ENCODE measurements at regions not wholly inside any gene's neighbourhood (a gene's known extent, or its start where the extent isn't known, plus 50 kb on each side); places are given as distances from the start of the nearest gene placed in this dataset.

DNA sequence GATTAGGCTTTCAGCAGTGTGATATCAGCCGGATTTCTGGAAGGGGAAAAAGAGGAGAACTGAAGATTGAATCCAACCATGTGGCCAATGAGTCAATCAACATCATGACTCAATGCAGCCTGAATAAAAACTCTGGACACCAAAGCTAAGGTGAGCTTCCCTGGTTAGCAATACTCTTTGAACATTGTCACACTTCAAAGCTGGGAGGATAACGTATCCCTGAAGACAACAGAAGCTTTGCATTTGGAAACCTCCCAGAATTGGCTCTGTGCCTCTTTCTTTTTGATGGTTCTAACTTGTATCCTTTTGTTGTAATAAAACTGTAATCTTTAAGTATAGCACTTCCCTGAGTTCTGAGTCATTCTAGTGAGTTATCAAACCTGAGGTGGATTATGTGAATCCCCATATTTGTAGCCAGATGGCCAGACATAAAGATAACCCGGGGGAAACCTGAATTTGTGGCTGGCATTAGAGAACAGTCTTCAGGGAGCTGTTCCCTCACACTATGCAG, 284.4 kb downstream of the IPMK start:
- Histone ChIP-seq H3K27me3 (no peaks in the 10 kb centered on the region), H3K9me3 (no peaks in the 10 kb centered on the region), H3K4me3 (no peak overlapping the region), H3K4me1 (no peaks in the 10 kb centered on the region), H3K36me3 (no peaks in the 10 kb centered on the region), H3K27ac (no peak overlapping the region)
- TF ChIP-seq, protein P1, sequence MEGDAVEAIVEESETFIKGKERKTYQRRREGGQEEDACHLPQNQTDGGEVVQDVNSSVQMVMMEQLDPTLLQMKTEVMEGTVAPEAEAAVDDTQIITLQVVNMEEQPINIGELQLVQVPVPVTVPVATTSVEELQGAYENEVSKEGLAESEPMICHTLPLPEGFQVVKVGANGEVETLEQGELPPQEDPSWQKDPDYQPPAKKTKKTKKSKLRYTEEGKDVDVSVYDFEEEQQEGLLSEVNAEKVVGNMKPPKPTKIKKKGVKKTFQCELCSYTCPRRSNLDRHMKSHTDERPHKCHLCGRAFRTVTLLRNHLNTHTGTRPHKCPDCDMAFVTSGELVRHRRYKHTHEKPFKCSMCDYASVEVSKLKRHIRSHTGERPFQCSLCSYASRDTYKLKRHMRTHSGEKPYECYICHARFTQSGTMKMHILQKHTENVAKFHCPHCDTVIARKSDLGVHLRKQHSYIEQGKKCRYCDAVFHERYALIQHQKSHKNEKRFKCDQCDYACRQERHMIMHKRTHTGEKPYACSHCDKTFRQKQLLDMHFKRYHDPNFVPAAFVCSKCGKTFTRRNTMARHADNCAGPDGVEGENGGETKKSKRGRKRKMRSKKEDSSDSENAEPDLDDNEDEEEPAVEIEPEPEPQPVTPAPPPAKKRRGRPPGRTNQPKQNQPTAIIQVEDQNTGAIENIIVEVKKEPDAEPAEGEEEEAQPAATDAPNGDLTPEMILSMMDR (IDR thresholded peaks at IDR 0.05): no peak
- DNase-seq (ENCODE audit: low spot score in 2 of 2): no peak
- intact Hi-C loops (cut with DNase I): no loop called here

DNA sequence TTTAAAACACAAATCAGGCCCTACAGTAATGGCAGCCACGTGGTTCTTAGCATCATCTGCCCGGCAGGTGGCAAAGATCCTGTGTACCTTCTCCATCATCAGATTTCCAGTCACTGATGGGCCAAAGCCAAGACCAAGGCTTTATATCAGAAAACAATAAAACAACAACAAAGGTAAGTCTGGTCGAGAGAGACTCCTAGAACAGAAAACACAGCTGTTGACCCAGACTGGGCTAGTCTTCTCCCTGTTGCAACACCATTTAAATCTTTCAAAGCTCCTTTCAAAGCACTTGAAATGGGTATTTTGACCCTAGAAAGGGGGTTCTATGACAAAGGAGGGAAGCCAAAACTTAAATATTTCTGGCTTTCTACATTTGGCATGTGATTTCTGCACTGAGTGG, 285.6 kb downstream of the IPMK start:
- TF ChIP-seq, protein P1 (IDR thresholded peaks at IDR 0.05): no peak

DNA sequence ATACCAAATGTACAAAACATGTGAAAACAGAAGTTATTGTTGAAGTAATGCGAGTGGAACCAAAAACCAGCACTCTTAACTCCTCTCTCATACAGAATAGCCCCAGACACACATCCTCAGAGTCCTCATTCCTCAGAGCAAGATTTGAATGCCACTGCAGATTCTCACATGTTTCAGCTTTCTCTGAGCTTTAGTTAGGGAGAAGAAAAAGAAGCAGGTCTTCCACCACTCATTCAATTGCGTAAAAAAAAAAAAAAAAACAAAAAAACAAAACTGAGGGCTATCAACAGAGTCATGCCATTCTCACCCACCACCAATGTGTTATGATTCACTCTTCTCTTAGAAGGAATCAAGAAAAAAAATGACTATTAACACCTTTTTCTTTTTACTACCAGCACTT, 287.7 kb downstream of the IPMK start:
- Histone ChIP-seq H3K36me3 (no peaks in the 10 kb centered on the region), H3K4me1 (no peaks in the 10 kb centered on the region), H3K9me3 (no peaks in the 10 kb centered on the region), H3K4me3 (no peak overlapping the region), H3K27ac (no peak overlapping the region), H3K27me3 (no peaks in the 10 kb centered on the region)
- intact Hi-C loops (cut with DNase I): no loop called here
- DNase-seq (ENCODE audit: low spot score in 2 of 2): no peak
- TF ChIP-seq, protein P1 (IDR thresholded peaks at IDR 0.05): no peak

More for the DNA sequence above, 285.6 kb downstream of the IPMK start:
- DNase-seq (ENCODE audit: low spot score in 2 of 2): no peak
- Histone ChIP-seq H3K27me3 (no peaks in the 10 kb centered on the region), H3K27ac (no peak overlapping the region), H3K4me3 (no peak overlapping the region), H3K36me3 (no peaks in the 10 kb centered on the region), H3K9me3 (no peaks in the 10 kb centered on the region), H3K4me1 (no peaks in the 10 kb centered on the region)
- intact Hi-C loops (cut with DNase I): no loop called here

DNA sequence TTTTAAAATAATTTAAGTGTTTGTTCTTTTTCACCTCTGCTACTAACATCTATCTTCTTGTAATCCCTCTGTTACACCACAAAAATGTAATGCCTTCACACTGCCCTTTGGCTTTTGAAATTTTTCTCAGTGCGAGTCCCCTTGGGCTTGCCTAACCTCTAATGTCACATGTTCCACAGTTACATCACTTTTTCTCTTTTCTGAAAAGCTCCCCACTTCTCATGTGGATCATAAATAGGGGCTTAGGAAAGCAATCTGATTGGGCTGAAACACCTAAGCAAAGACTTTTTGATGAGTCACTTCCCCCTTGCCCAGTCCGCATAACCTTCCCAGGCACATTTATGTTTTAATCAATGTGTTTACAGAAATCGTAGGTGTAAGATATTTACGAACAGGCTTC, 288.2 kb downstream of the IPMK start:
- Histone ChIP-seq H3K9me3 (no peaks in the 10 kb centered on the region), H3K27ac (no peak overlapping the region), H3K4me3 (no peak overlapping the region), H3K4me1 (no peaks in the 10 kb centered on the region), H3K36me3 (no peaks in the 10 kb centered on the region), H3K27me3 (no peaks in the 10 kb centered on the region)
- TF ChIP-seq, protein P1 (IDR thresholded peaks at IDR 0.05): no peak
- intact Hi-C loops (cut with DNase I): no loop called here
- DNase-seq (ENCODE audit: low spot score in 2 of 2): no peak

DNA sequence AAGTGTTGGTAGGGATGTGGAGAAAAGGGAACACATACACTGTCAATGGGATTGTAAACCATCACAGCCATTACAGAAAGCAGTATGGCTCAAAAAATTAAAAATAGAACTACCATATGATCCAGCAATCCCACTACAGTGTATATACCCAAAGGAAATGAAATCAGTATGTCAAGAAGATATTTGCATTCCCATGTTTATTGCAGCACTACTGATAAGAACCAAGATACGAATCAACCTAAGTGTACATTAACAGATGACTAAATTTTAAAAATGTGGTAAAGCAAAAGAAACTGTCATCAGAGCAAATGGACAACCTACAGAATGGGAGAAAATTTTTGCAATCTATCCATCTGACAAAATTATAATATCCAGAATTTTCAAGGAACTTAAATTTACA, 290.4 kb downstream of the IPMK start:
- DNase-seq (ENCODE audit: low spot score in 2 of 2): no peak
- Histone ChIP-seq H3K36me3 (no peaks in the 10 kb centered on the region), H3K27me3 (no peaks in the 10 kb centered on the region), H3K9me3 (no peaks in the 10 kb centered on the region), H3K27ac (no peak overlapping the region), H3K4me3 (no peak overlapping the region), H3K4me1 (no peaks in the 10 kb centered on the region)
- intact Hi-C loops (cut with DNase I): no loop called here
- TF ChIP-seq, protein P1 (IDR thresholded peaks at IDR 0.05): no peak

DNA sequence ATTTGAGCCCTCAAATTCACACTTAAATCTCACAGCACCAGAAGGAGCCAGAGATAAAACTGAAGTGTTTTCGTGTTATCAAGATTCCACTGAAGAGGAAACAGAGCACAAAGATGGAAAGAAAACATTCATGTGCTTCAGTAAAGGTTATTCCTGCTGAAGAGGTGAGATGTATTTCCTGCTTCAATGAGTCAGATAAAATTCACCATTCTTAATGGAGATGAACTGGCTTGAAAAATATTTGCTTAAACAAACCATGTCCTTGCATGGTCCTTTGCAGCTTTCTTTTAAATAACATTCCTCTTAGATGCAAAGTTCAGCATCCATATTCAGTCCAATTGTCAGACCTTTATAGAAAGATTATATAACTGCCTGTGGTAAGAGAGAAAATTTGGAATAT, 294.2 kb downstream of the IPMK start:
- Histone ChIP-seq H3K9me3 (no peaks in the 10 kb centered on the region), H3K4me3 (no peak overlapping the region), H3K4me1 (no peaks in the 10 kb centered on the region), H3K27ac (no peak overlapping the region), H3K27me3 (no peaks in the 10 kb centered on the region), H3K36me3 (no peaks in the 10 kb centered on the region)
- no peak for DNase-seq (ENCODE audit: low spot score in 2 of 2)
- TF ChIP-seq, protein P1 (IDR thresholded peaks at IDR 0.05): no peak
- intact Hi-C loops (cut with DNase I): no loop called here
